HL-60 (cell line): ENCODE measurements at regions not wholly inside any gene's neighbourhood (a gene's known extent, or its start where the extent isn't known, plus 50 kb on each side); places are given as distances from the start of the nearest gene placed in this dataset.

Source experiments
- DNase-seq, 2 experiments: peaks; one replicate each; pipeline ENCODE4 v3.0.0-alpha.2; 2010 to 2020; ENCODE audit warnings: low read depth in 1 of 2, low spot score in 1 of 2
- H3K27ac ChIP-seq: fragments of 250-450 bp; sonication (Bioruptor Pico); replicated peaks from 2 replicates; pipeline ENCODE4 v1.5.1; 2020; ENCODE audit warnings: mild to moderate bottlenecking, moderate library complexity
- H3K27me3 ChIP-seq: fragments of 250-450 bp; sonication (Bioruptor Pico); 2 replicates; pipeline ENCODE4 v1.5.1; 2021; ENCODE audit warnings: mild to moderate bottlenecking, moderate library complexity; ENCODE audit not compliant: insufficient read depth, poor library complexity, severe bottlenecking
- H3K4me3 ChIP-seq: replicated peaks from 2 replicates; pipeline ENCODE4 v1.5.1; 2011; ENCODE audit warnings: mild to moderate bottlenecking, control low read depth, low read length; ENCODE audit not compliant: insufficient read depth
- CTCF ChIP-seq: IDR thresholded peaks from one replicate; pipeline ENCODE4 v1.5.1; 2011; ENCODE audit warnings: low read length, control low read depth, inconsistent platforms; ENCODE audit not compliant: insufficient read depth
- GABPA ChIP-seq: IDR thresholded peaks from 2 replicates; pipeline ENCODE4 v1.6.1; 2012; ENCODE audit warnings: low read depth
- POLR2AphosphoS5 ChIP-seq: IDR thresholded peaks from 2 replicates; pipeline ENCODE4 v1.6.1; 2012; ENCODE audit warnings: low read depth
- REST ChIP-seq: IDR thresholded peaks from 2 replicates; pipeline ENCODE4 v1.6.1; 2012; ENCODE audit warnings: low read depth; ENCODE audit not compliant: insufficient replicate concordance
- SPI1 ChIP-seq: IDR thresholded peaks from 2 replicates; pipeline ENCODE4 v1.6.1; 2012; ENCODE audit warnings: low read depth, mild to moderate bottlenecking, borderline replicate concordance

DNA sequence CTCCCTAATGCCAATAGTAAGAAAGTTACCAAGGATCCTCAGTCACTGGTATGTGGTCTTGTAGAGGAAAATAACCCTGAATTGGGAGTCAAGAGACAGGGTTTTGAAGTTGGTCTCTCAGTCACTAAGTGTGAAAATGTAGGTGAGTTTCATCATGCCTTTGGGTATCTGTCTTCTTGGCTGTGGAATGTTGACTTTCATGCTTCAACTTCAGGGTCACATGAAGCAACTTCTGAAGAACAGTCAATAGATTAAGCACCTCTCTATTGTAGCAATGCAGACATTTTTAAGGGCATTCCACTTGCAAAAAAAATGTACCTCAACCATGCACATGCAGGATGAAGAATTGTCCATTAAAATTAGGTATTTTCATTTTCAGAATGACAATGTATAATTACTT lies 194.6 kb downstream of the CSNK1G3 start:
- Histone ChIP-seq H3K27me3 (no peaks in the 10 kb centered on the region), H3K27ac (no peak overlapping the region), H3K4me3 (no peak overlapping the region)
- no peak for DNase-seq
- TF ChIP-seq CTCF: no peak
- no peak for TF ChIP-seq REST
- no peak for TF ChIP-seq POLR2AphosphoS5
- TF ChIP-seq SPI1: no peak
- no peak for TF ChIP-seq GABPA

DNA sequence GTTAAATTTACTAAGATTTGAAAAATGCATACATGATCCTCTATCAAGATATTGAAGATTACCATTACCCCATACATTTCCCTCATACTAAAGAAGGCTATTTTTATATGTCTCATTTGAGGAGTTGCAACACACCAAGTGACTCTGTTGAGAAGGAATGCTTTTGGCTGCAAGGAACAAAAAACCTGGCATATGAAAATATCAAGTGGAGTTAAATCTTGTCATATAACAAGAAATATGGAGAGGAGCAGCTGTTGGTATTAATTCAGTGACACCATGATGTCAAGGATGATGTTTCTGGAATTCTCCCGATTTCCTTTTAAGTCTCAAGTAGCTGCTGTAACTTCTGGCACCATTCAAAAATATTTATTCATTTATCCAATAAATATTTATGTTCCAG lies 193.8 kb downstream of the CSNK1G3 start:
- TF ChIP-seq GABPA (no peak), CTCF (no peak), POLR2AphosphoS5 (no peak), REST (no peak), SPI1 (no peak)
- no peak for DNase-seq
- Histone ChIP-seq H3K4me3 (no peak overlapping the region), H3K27me3 (no peaks in the 10 kb centered on the region), H3K27ac (no peak overlapping the region)

- Histone ChIP-seq H3K27ac (no peak overlapping the region), H3K4me3 (no peak overlapping the region), H3K27me3 (no peaks in the 10 kb centered on the region)
- no peak for TF ChIP-seq SPI1
- TF ChIP-seq GABPA: no peak
- TF ChIP-seq CTCF: no peak
- TF ChIP-seq POLR2AphosphoS5: no peak
- TF ChIP-seq REST: no peak
- DNase-seq: no peak
These were observed 189.7 kb downstream of the CSNK1G3 start for GRCh38 chr5:123701511-123702200.
